ENCODE measurements at regions not wholly inside any gene's neighbourhood (a gene's known extent, or its start where the extent isn't known, plus 50 kb on each side); places are given as distances from the start of the nearest gene placed in this dataset.

DNA sequence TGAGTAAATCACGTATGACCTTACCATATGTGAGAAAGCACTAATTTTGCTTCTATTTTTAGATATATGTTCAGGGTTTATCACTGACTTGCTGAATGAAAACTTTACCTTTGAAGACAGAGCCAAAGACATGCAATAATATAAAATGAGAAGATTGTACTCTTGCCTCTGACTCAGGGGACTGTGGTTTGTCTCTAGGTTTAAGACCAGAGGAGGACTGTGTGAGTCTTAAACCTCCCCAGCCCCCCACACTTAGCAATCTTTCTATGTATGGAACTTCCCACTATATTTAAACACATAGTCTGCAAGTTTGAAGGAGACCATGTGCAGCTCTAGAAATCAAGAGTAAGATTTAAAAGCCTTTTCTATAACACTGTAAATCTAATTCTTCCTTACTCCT is 368.7 kb upstream of the FAM241A start:
- 52% methylated on average over 1 of the region's 1 CpG for WGBS
- Histone ChIP-seq H3K4me3 (no peak overlapping the region), H3K27me3 (no peaks in the 10 kb centered on the region), H3K9me3 (no peaks in the 10 kb centered on the region), H3K27ac (no peak overlapping the region), H3K36me3 (no peaks in the 10 kb centered on the region), H3K4me1 (no peaks in the 10 kb centered on the region)
- TF ChIP-seq POLR2A (IDR thresholded peaks at IDR 0.05) (no peak), EP300 (IDR thresholded peaks at IDR 0.05) (no peak), POLR2AphosphoS5 (IDR thresholded peaks at IDR 0.05) (no peak)
- TF ChIP-seq, protein P1, sequence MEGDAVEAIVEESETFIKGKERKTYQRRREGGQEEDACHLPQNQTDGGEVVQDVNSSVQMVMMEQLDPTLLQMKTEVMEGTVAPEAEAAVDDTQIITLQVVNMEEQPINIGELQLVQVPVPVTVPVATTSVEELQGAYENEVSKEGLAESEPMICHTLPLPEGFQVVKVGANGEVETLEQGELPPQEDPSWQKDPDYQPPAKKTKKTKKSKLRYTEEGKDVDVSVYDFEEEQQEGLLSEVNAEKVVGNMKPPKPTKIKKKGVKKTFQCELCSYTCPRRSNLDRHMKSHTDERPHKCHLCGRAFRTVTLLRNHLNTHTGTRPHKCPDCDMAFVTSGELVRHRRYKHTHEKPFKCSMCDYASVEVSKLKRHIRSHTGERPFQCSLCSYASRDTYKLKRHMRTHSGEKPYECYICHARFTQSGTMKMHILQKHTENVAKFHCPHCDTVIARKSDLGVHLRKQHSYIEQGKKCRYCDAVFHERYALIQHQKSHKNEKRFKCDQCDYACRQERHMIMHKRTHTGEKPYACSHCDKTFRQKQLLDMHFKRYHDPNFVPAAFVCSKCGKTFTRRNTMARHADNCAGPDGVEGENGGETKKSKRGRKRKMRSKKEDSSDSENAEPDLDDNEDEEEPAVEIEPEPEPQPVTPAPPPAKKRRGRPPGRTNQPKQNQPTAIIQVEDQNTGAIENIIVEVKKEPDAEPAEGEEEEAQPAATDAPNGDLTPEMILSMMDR (IDR thresholded peaks at IDR 0.05), result no peak
- no peak for DNase-seq (ENCODE audit: low spot score in 2 of 2)

DNA sequence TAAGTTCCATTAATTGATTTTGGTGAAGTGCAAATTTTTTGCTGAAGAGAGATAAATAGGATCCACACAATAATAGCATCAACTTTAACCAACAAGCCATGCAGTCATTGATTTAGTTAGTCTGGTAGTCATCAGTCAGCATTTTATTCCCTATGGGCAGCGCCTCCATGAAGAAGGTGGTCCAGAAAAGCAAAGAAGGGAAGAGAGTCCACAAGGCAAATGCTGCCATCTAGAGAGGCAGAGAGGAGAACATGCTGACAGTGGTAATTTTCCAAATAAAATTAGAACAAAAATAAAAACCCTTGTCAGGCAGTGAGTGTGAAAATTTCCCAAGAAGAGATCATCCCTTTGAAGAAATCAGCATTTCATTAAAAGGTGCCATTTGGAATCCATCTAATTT is 366.7 kb upstream of the FAM241A start:
- Histone ChIP-seq H3K4me1 (no peaks in the 10 kb centered on the region), H3K4me3 (no peak overlapping the region), H3K27ac (no peak overlapping the region), H3K36me3 (no peaks in the 10 kb centered on the region), H3K27me3 (no peaks in the 10 kb centered on the region), H3K9me3 (no peaks in the 10 kb centered on the region)
- WGBS, result 65% methylated on average over 1 of the region's 1 CpG
- no peak for DNase-seq (ENCODE audit: low spot score in 2 of 2)
- no peak for TF ChIP-seq POLR2AphosphoS5 (IDR thresholded peaks at IDR 0.05)
- TF ChIP-seq POLR2A (IDR thresholded peaks at IDR 0.05), result no peak
- TF ChIP-seq EP300 (IDR thresholded peaks at IDR 0.05), result no peak
- TF ChIP-seq, protein P1 (IDR thresholded peaks at IDR 0.05), result no peak

DNA sequence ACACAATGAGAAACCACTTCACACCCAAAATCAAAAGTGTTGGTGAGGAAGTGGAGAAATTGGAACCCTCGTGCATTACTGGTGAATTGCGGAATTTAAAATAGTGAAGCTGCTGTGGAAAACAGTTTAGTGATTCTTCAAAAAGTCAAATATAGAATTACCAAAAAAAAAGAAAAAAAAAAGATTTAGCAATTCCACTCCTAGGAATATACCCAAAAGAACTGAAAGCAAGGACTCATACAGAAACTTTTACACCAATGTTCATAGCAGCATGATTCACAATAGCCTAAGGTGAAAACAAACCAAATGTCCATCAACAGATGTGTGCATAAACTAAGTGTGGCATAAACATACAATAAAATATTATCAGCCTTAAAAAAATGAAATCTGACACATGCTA is 364.3 kb upstream of the FAM241A start:
- Histone ChIP-seq H3K4me3 (no peak overlapping the region), H3K9me3 (no peaks in the 10 kb centered on the region), H3K4me1 (no peaks in the 10 kb centered on the region), H3K36me3 (no peaks in the 10 kb centered on the region), H3K27me3 (no peaks in the 10 kb centered on the region), H3K27ac (no peak overlapping the region)
- WGBS, result 96% methylated on average over 2 of the region's 2 CpGs
- no peak for TF ChIP-seq EP300 (IDR thresholded peaks at IDR 0.05)
- TF ChIP-seq, protein P1 (IDR thresholded peaks at IDR 0.05), result no peak
- TF ChIP-seq POLR2A (IDR thresholded peaks at IDR 0.05), result no peak
- TF ChIP-seq POLR2AphosphoS5 (IDR thresholded peaks at IDR 0.05), result no peak
- DNase-seq (ENCODE audit: low spot score in 2 of 2), result no peak

DNA sequence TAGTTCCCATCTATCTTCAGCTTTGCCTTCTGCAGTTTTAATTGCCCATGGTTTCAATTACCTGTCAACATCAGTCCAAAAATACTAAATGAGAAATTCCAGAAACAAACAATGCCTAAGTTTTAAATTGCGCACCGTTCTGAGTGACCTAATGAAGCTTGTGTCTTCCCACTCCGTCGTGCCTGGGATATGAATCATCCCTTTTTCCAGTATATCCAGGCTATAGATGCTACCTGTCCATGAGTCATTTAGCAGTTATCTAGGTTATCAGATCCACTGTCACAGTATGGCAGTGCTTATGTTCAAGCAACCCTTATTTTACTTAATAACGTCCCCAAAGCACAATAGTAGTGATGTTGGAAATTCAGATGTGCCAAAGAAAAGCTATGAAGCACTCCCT is 363.6 kb upstream of the FAM241A start:
- no peaks in the 10 kb centered on the region for H3K36me3 ChIP-seq
- H3K27me3 ChIP-seq, result no peaks in the 10 kb centered on the region
- TF ChIP-seq EP300 (IDR thresholded peaks at IDR 0.05) (no peak), POLR2AphosphoS5 (IDR thresholded peaks at IDR 0.05) (no peak), POLR2A (IDR thresholded peaks at IDR 0.05) (no peak)
- TF ChIP-seq, protein P1 (IDR thresholded peaks at IDR 0.05), result no peak
- no peaks in the 10 kb centered on the region for H3K9me3 ChIP-seq
- DNase-seq (ENCODE audit: low spot score in 2 of 2), result no peak
- 71% methylated on average over 5 of the region's 5 CpGs for WGBS
- no peak overlapping the region for H3K27ac ChIP-seq
- H3K4me3 ChIP-seq, result no peak overlapping the region
- no peaks in the 10 kb centered on the region for H3K4me1 ChIP-seq

DNA sequence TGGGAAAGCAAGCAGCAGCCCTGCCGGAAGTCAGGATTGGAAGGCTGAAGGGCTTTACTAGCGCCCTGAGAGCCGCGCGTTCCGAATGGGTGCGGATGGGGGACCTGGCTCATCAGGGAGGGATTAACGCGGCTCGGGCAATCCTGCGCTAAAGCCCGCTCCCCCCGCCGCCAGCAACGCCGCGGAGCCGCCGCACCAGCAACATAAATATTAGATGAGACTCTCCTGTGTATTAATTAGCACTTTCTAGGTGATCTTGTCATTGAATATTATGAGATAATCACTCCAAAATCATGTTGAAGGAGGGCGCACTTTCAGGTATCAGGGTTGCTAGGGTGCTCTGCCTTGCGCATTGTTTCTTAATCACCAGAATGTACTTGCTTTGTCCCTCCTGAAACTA is 357.2 kb upstream of the FAM241A start:
- no peaks in the 10 kb centered on the region for H3K9me3 ChIP-seq
- H3K36me3 ChIP-seq, result no peaks in the 10 kb centered on the region
- H3K27ac ChIP-seq, result no peak overlapping the region
- no peak for DNase-seq (ENCODE audit: low spot score in 2 of 2)
- no peak overlapping the region for H3K4me3 ChIP-seq
- TF ChIP-seq POLR2A (IDR thresholded peaks at IDR 0.05) (no peak), POLR2AphosphoS5 (IDR thresholded peaks at IDR 0.05) (no peak), EP300 (IDR thresholded peaks at IDR 0.05) (no peak)
- TF ChIP-seq, protein P1 (IDR thresholded peaks at IDR 0.05), result no peak
- H3K27me3 ChIP-seq, result peaks cover 7% of the 10 kb centered on the region
- no peaks in the 10 kb centered on the region for H3K4me1 ChIP-seq
- WGBS, result 39% methylated on average over 21 of the region's 21 CpGs

All from suprapubic skin (tissue), 4 donors.